HCT116 (cell line): ENCODE measurements at regions not wholly inside any gene's neighbourhood (a gene's known extent, or its start where the extent isn't known, plus 50 kb on each side); places are given as distances from the start of the nearest gene placed in this dataset.

Source experiments
- ATAC-seq: fragments of 200-7000 bp; cut with Tn5 transposase; 2 replicates; pipeline ENCODE4 v1.9.1; 2020; ENCODE audit warnings: mild to moderate bottlenecking, moderate library complexity
- BruUV-seq: library from RNA; stranded (reverse); fragments of 400-500 nt; replicated peaks from 2 replicates; lab custom pipeline; 2021; lab: Mats Ljungman, UMichigan
- CTCF ChIA-PET: fragments of 300-600 bp; sonication (Branson Sonifier 250); formaldehyde crosslinking; loops from one replicate; lab custom pipeline; 2021; ENCODE audit warnings: antibody characterized with exemption; lab: Charles Lee
- POLR2A ChIA-PET: fragments of 300-600, 350-600 bp; sonication (Branson Sonifier 250); formaldehyde crosslinking; loops from one replicate; lab custom pipeline; 2021; ENCODE audit warnings: antibody characterized with exemption; lab: Charles Lee
- RAD21 ChIA-PET, 2 experiments: fragments of 300-600 bp; sonication (Branson Sonifier 250); formaldehyde crosslinking; loops; one replicate each; lab custom pipeline; 2023; ENCODE audit warnings: low total read pairs in 2 of 2; ENCODE audit not compliant: uncharacterized antibody in 2 of 2, unreplicated experiment in 2 of 2, low non-redundant PET in 1 of 2; lab: Charles Lee
- DNase-seq: peaks from one replicate; pipeline ENCODE4 v3.0.0-alpha.2; 2010; ENCODE audit warnings: low read depth, low spot score
- H2AFZ ChIP-seq: fragments of 200-600 bp; shearing (Covaris generic), sonication (generic); 2 replicates; pipeline ENCODE4 v1.6.1; 2017; ENCODE audit warnings: low read depth, mixed run types, mixed read lengths, antibody characterized with exemption, low read length; ENCODE audit not compliant: poor library complexity, severe bottlenecking
- H3K27ac ChIP-seq: 2 replicates; pipeline ENCODE4 v1.5.1; 2012; ENCODE audit warnings: low read depth, low read length
- H3K27me3 ChIP-seq: fragments of 200-600 bp; sonication (generic); 2 replicates; pipeline ENCODE4 v1.6.1; 2016; ENCODE audit warnings: mixed run types, low read length, mixed read lengths; ENCODE audit not compliant: insufficient read depth
- H3K36me3 ChIP-seq, 2 experiments: fragments of 200-500 bp in 1 of 2; fragments of 200-600 bp in 1 of 2; sonication (Bioruptor generic) in 1 of 2; sonication (generic) in 1 of 2; 2 replicates each; pipeline versions ENCODE4 v1.5.1 to v1.6.1; 2014 to 2016; ENCODE audit warnings: low read length in 2 of 2, inconsistent platforms in 1 of 2, mixed read lengths in 1 of 2, mixed run types in 1 of 2; ENCODE audit not compliant: insufficient read depth in 2 of 2, control insufficient read depth in 1 of 2
- H3K4me1 ChIP-seq, 2 experiments: fragments of 200-600 bp in 1 of 2; sonication (generic) in 1 of 2; 2 replicates each; pipeline versions ENCODE4 v1.5.1 to v1.6.1; 2012 to 2017; ENCODE audit warnings: low read length in 2 of 2, inconsistent platforms in 1 of 2, mild to moderate bottlenecking in 1 of 2, mixed read lengths in 1 of 2, mixed run types in 1 of 2, moderate library complexity in 1 of 2; ENCODE audit not compliant: insufficient read depth in 2 of 2, control insufficient read depth in 1 of 2
- H3K4me2 ChIP-seq: fragments of 200-600 bp; sonication (generic); 2 replicates; pipeline ENCODE4 v1.6.1; 2017; ENCODE audit warnings: mixed run types, low read length, mixed read lengths
- H3K4me3 ChIP-seq, 2 experiments: fragments of 200-600 bp in 1 of 2; sonication (generic) in 1 of 2; replicated peaks in 1 of 2; 2 replicates each; pipeline ENCODE4 v1.5.1; 2011 to 2016; ENCODE audit warnings: low read length in 2 of 2, control low read depth in 1 of 2, low read depth in 1 of 2, mild to moderate bottlenecking in 1 of 2, mixed read lengths in 1 of 2, mixed run types in 1 of 2
- H3K79me2 ChIP-seq: fragments of 200-600 bp; sonication (generic); 2 replicates; pipeline ENCODE4 v1.6.1; 2017; ENCODE audit warnings: mild to moderate bottlenecking, mixed run types, low read length, moderate library complexity, mixed read lengths; ENCODE audit not compliant: insufficient read depth
- H3K9ac ChIP-seq: fragments of 200-600 bp; sonication (generic); 2 replicates; pipeline ENCODE4 v1.6.1; 2016; ENCODE audit warnings: low read length, mixed read lengths
- H3K9me2 ChIP-seq: fragments of 200-600 bp; sonication (generic), shearing (Covaris generic); 2 replicates; pipeline ENCODE4 v1.6.1; 2017; ENCODE audit warnings: mixed run types, mild to moderate bottlenecking, moderate library complexity; ENCODE audit not compliant: insufficient read depth
- H3K9me3 ChIP-seq, 2 experiments: fragments of 200-500 bp in 1 of 2; fragments of 200-600 bp in 1 of 2; sonication (Bioruptor generic) in 1 of 2; sonication (generic) in 1 of 2; 2 replicates each; pipeline ENCODE4 v1.6.1; 2014 to 2017; ENCODE audit warnings: low read length in 2 of 2, mixed read lengths in 2 of 2, inconsistent platforms in 1 of 2, low read depth in 1 of 2, mild to moderate bottlenecking in 1 of 2, mixed run types in 1 of 2, moderate library complexity in 1 of 2; ENCODE audit not compliant: control insufficient read depth in 1 of 2, insufficient read depth in 1 of 2
- H4K20me1 ChIP-seq: fragments of 200-600 bp; sonication (generic), shearing (Covaris generic); 2 replicates; pipeline ENCODE4 v1.6.1; 2017; ENCODE audit warnings: mixed run types, mild to moderate bottlenecking, moderate library complexity; ENCODE audit not compliant: insufficient read depth
- CBX3 ChIP-seq: IDR thresholded peaks from 2 replicates; pipeline ENCODE4 v1.6.1; 2012; ENCODE audit warnings: low read depth
- ELF1 ChIP-seq: IDR thresholded peaks from 2 replicates; pipeline ENCODE4 v1.6.1; 2012; ENCODE audit warnings: low read depth, borderline replicate concordance
- FOSL1 ChIP-seq: IDR thresholded peaks from 2 replicates; pipeline ENCODE4 v1.6.1; 2012; ENCODE audit warnings: low read depth
- JUND ChIP-seq: IDR thresholded peaks from 2 replicates; pipeline ENCODE4 v1.6.1; 2012
- SIN3A ChIP-seq: IDR thresholded peaks from 2 replicates; pipeline ENCODE4 v1.6.1; 2012; ENCODE audit warnings: low read depth
- SP1 ChIP-seq: IDR thresholded peaks from 2 replicates; pipeline ENCODE4 v1.6.1; 2012; ENCODE audit warnings: low read depth
- ZNF274 ChIP-seq: fragments of 200-500 bp; sonication (Bioruptor generic); IDR thresholded peaks from 2 replicates; pipeline ENCODE4 v1.6.1; 2014; ENCODE audit warnings: mild to moderate bottlenecking, low read depth, low read length, inconsistent platforms
- intact Hi-C: fragments of 100-400 bp; cut with micrococcal nuclease; formaldehyde crosslinking; loops from 2 replicates; pipeline ENCODE4 v1.10.0; 2022

- no peak overlapping the region for H2AFZ ChIP-seq
- ChIA-PET POLR2A (no interaction called here), RAD21 (no interaction called here), CTCF (no interaction called here)
- ATAC-seq: no peak
- H3K4me2 ChIP-seq: no peak overlapping the region
- H3K79me2 ChIP-seq: no peaks in the 10 kb centered on the region
- H3K27me3 ChIP-seq: no peaks in the 10 kb centered on the region
- no peak for TF ChIP-seq ELF1
- no peak for TF ChIP-seq CBX3
- TF ChIP-seq SP1: no peak
- TF ChIP-seq JUND: no peak
- no peak for TF ChIP-seq FOSL1
- no peak overlapping the region for H3K9ac ChIP-seq
- no peaks in the 10 kb centered on the region for H3K9me2 ChIP-seq
- no peak for DNase-seq
- H3K4me3 ChIP-seq: no peak overlapping the region
- H3K9me3 ChIP-seq: no peaks in the 10 kb centered on the region; a peak in 2 of 4 replicates
- no TSS peak for BruUV-seq
- H3K4me1 ChIP-seq: no peaks in the 10 kb centered on the region
- intact Hi-C loops: no loop called here
- H3K36me3 ChIP-seq: no peaks in the 10 kb centered on the region
- H4K20me1 ChIP-seq: no peaks in the 10 kb centered on the region
- no peak overlapping the region for H3K27ac ChIP-seq
Observed at GRCh38 chr1:82162486-82163420, 362.0 kb downstream of the ADGRL2 start.

GRCh38 chr1:82161700-82162141, 361.0 kb downstream of the ADGRL2 start:
- TF ChIP-seq SIN3A: no peak
- no peak for TF ChIP-seq ZNF274
- no peak for TF ChIP-seq ELF1
- no peak for TF ChIP-seq SP1
- intact Hi-C loops: no loop called here
- ChIA-PET POLR2A (no interaction called here), CTCF (no interaction called here), RAD21 (no interaction called here)
- BruUV-seq: no TSS peak
- Histone ChIP-seq H3K9me2 (no peaks in the 10 kb centered on the region), H3K27me3 (no peaks in the 10 kb centered on the region), H2AFZ (no peak overlapping the region), H3K4me3 (no peak overlapping the region), H3K4me2 (no peak overlapping the region), H3K9me3 (no peaks in the 10 kb centered on the region; a peak in 2 of 4 replicates), H4K20me1 (no peaks in the 10 kb centered on the region), H3K4me1 (no peaks in the 10 kb centered on the region), H3K36me3 (no peaks in the 10 kb centered on the region), H3K9ac (no peak overlapping the region), H3K79me2 (no peaks in the 10 kb centered on the region), H3K27ac (no peak overlapping the region)
- DNase-seq: no peak
- ATAC-seq: no peak
